ENCODE measurements at regions not wholly inside any gene's neighbourhood (a gene's known extent, or its start where the extent isn't known, plus 50 kb on each side); places are given as distances from the start of the nearest gene placed in this dataset.

DNA sequence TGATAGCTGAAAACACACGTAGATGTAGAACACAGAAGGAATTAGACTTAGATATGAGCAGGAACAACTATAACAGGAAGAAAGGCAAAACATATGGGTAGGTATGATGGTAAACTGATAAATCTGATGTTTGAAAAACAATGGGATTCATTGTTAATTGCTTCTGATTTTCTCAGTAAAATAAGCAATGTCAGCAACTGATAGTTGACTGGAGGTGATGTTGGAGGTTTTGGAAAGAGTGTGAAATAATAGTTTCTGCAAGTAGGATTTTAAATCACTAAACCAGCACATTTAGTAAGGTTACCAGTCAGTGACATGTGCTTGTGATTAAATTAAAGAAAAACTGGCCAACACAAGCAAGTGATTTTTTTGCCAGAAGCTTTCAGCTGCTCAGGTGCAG lies 123.0 kb upstream of the CPNE8 start:
- TF ChIP-seq CTCF (IDR thresholded peaks at IDR 0.05) = no peak
- TF ChIP-seq EP300 (IDR thresholded peaks at IDR 0.05; ENCODE audit: low read depth) = no peak
- no peak for TF ChIP-seq POLR2A (IDR thresholded peaks at IDR 0.05)
- TF ChIP-seq POLR2AphosphoS5 (IDR thresholded peaks at IDR 0.05) = no peak

All from transverse colon (tissue), 4 donors.